GM10248 (cell line): ENCODE measurements at regions not wholly inside any gene's neighbourhood (a gene's known extent, or its start where the extent isn't known, plus 50 kb on each side); places are given as distances from the start of the nearest gene placed in this dataset.
"Not testable (repeated sequence)": the region's sequence is repeated elsewhere in the genome, so short reads cannot be mapped to it uniquely, and the experiment has no call there.

Experiments used
- CTCF ChIA-PET: fragments of 300-600 bp; sonication (Branson Sonifier 250); formaldehyde crosslinking; extraction: SDS; loops from one replicate; lab custom pipeline; 2021; ENCODE audit warnings: antibody characterized with exemption; lab: Yijun Ruan, JAX
- POLR2A ChIA-PET: fragments of 350-650 bp; sonication (Branson Sonifier 250); formaldehyde crosslinking; extraction: SDS; loops from one replicate; lab custom pipeline; 2020; ENCODE audit warnings: antibody characterized with exemption; lab: Yijun Ruan, JAX
- DNase-seq: peaks from one replicate; pipeline ENCODE4 v3.0.0; 2012; ENCODE audit errors: extremely low spot score
- CTCF ChIP-seq: IDR thresholded peaks from 2 replicates; pipeline ENCODE4 v1.5.1; 2012; ENCODE audit warnings: mild to moderate bottlenecking, low read depth; ENCODE audit errors: extremely low read depth, missing control alignments, control extremely low read depth

DNA sequence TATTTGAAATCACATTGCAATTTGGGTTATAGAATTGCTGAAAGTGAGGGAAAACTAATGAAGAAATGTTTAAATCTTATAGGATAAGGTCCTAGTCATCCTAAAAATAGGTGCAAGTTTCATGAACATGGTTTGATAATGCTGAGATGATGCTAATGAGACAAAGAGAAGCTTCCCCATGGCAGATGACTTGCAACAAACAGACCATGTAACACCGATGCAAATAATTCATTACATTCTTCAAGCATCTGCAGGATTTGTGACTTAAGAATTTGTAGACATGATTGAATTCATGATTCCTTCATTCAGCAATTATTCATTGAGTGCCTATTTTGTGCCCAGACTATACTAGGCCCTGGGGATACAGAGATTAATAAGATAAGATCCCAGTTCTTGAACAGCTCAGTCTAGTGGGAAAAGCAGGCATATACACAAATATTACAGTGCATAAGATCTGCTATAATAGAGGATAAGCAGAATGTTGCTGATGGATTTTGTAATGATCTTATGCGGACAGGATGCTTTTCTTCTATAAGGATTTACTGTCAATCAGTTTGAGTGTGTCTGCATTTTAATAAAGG, 367.9 kb upstream of the GBE1 start:
- no peak for TF ChIP-seq CTCF
- POLR2A ChIA-PET: no interaction called here
- CTCF ChIA-PET: interaction anchor here (1.0 to 1.6 kb wide), 3 partner anchors 13 to 99 kb away, joined by 3 read pairs; no protein-coding TSS in a partner anchor
- DNase-seq: no peak

DNA sequence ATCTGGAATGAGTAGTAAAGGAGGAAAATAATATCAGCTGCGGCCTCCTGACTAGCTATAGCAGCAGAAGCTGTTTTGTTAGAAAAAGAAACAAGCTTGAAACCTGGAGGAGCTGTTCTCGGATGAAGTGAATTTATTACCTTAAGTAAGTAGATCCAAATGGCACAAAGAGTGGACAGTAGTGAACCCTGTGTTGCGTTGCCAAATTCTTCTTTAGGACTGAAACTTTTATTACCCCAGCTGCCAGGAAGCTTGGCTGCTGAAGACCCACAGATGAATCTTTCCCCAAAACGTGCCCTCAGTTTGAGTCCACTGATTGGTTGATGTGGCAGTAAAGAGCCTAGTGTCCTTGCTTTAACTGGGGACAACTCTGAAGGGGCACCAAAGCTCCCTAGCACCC, 366.8 kb upstream of the GBE1 start:
- DNase-seq: no peak
- POLR2A ChIA-PET: no interaction called here
- TF ChIP-seq CTCF: no peak
- CTCF ChIA-PET: interaction anchor here (1.4 to 1.6 kb wide), 2 partner anchors 98 to 638 kb away, joined by 3 read pairs; no protein-coding TSS in a partner anchor

- ChIA-PET CTCF (interaction anchor here (1.0 to 1.1 kb wide), 3 partner anchors 10 to 33 kb away, joined by 3 to 5 read pairs (median 4); no protein-coding TSS in a partner anchor), POLR2A (no interaction called here)
- TF ChIP-seq CTCF: no peak
- DNase-seq: no peak
Measured at GRCh38 chr3:82122554-82123345, 361.3 kb upstream of the GBE1 start.

- POLR2A ChIA-PET: no interaction called here
- DNase-seq: no peak
- CTCF ChIA-PET: no interaction called here
- TF ChIP-seq CTCF: no peak
Measured at GRCh38 chr3:82114589-82114988, 353.1 kb upstream of the GBE1 start.

DNA sequence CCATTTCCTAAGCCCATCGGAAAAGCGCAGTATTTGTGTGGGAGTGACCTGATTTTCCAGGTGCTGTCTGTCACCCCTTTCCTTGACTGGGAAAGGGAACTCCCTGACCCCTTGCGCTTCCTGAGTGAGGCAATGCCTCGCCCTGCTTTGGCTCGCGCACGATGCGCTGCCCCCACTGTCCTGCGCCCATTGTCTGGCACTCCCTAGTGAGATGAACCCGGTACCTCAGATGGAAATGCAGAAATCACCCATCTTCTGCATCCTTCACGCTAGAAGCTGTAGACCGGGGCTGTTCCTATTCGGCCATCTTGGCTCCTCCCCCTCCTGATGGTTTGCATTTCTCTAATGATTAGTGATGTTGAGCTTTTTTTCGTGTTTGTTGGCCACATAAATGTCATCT, 349.3 kb upstream of the GBE1 start:
- POLR2A ChIA-PET, DNase-seq: not testable (repeated sequence)
- CTCF ChIA-PET: interaction anchor here (1.5 kb wide), 1 partner anchor 21 kb away, joined by 3 read pairs; no protein-coding TSS in a partner anchor

DNA sequence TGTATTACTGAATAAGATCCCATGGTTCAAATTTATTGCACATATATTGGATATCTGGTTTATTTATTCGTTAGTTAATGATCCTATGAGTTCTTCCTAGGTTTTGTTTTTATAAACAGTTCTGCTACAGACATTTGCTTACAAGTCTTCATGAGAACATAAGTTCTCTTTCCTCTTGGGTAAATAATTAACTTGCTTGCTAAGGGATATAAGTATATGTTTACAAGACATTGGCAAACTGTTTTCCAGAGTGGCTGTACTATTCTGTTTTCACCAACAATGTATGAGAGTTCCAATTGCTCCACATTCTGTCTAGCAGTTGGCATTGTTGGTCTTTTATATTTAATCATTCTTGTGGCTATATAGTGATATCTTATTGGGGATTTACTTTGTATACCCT, 341.8 kb upstream of the GBE1 start:
- no peak for TF ChIP-seq CTCF
- ChIA-PET POLR2A (no interaction called here), CTCF (no interaction called here)
- no peak for DNase-seq

GRCh38 chr3:82100378-82100777, 338.9 kb upstream of the GBE1 start:
- DNase-seq: no peak
- TF ChIP-seq CTCF: no peak
- ChIA-PET POLR2A (no interaction called here), CTCF (interaction anchor here (0.8 kb wide), 1 partner anchor 19 kb away, joined by 3 read pairs; no protein-coding TSS in a partner anchor)
